ENCODE measurements at regions not wholly inside any gene's neighbourhood (a gene's known extent, or its start where the extent isn't known, plus 50 kb on each side); places are given as distances from the start of the nearest gene placed in this dataset.
A peak's percentile ranks its signal among the peaks of the same experiment; 100 is the strongest.
"Not testable (repeated sequence)": the region's sequence is repeated elsewhere in the genome, so short reads cannot be mapped to it uniquely, and the experiment has no call there.

- peak; percentile 33 to 72 (median 56) for DNase-seq
These were observed 1493.1 kb upstream of the FLRT2 start for GRCh38 chr14:84036840-84037239.

GRCh38 chr14:84037593-84037992, 1492.4 kb upstream of the FLRT2 start:
- DNase-seq: no peak

GRCh38 chr14:84040101-84040500, 1489.8 kb upstream of the FLRT2 start:
- no peak for DNase-seq

GRCh38 chr14:84041421-84041820, 1488.5 kb upstream of the FLRT2 start:
- DNase-seq: no peak

- DNase-seq: no peak
These were observed 1487.0 kb upstream of the FLRT2 start for GRCh38 chr14:84042992-84043391.

GRCh38 chr14:84064316-84065125, 1465.4 kb upstream of the FLRT2 start:
- no peak for DNase-seq

- peak in 1 of 4 experiments; percentile 10 for DNase-seq
These were observed 1464.1 kb upstream of the FLRT2 start for GRCh38 chr14:84065811-84066210.

GRCh38 chr14:84068288-84068687, 1461.7 kb upstream of the FLRT2 start:
- DNase-seq: no peak

GRCh38 chr14:84071061-84071460, 1458.9 kb upstream of the FLRT2 start:
- no peak for DNase-seq

- no peak for DNase-seq
These were observed 1455.3 kb upstream of the FLRT2 start for GRCh38 chr14:84074626-84075025.

- DNase-seq: no peak
These were observed 1449.0 kb upstream of the FLRT2 start for GRCh38 chr14:84080944-84081343.

- DNase-seq: no peak
These were observed 1445.8 kb upstream of the FLRT2 start for GRCh38 chr14:84084056-84084630.

GRCh38 chr14:84085493-84085892, 1444.5 kb upstream of the FLRT2 start:
- no peak for DNase-seq

GRCh38 chr14:84086714-84087113, 1443.2 kb upstream of the FLRT2 start:
- no peak for DNase-seq

- no peak for DNase-seq
These were observed 1441.9 kb upstream of the FLRT2 start for GRCh38 chr14:84087986-84088531.

- no peak for DNase-seq
These were observed 1439.1 kb upstream of the FLRT2 start for GRCh38 chr14:84090837-84091236.

- DNase-seq: no peak
These were observed 1434.3 kb upstream of the FLRT2 start for GRCh38 chr14:84095681-84096080.

GRCh38 chr14:84098261-84098660, 1431.7 kb upstream of the FLRT2 start:
- DNase-seq: no peak

- DNase-seq: not testable (repeated sequence)
These were observed 1430.4 kb upstream of the FLRT2 start for GRCh38 chr14:84099560-84099959.

- no peak for DNase-seq
These were observed 1422.1 kb upstream of the FLRT2 start for GRCh38 chr14:84107835-84108343.

- no peak for DNase-seq
These were observed 1421.0 kb upstream of the FLRT2 start for GRCh38 chr14:84108746-84109457.

- no peak for DNase-seq
These were observed 1417.4 kb upstream of the FLRT2 start for GRCh38 chr14:84112589-84112988.

GRCh38 chr14:84125676-84126075, 1404.3 kb upstream of the FLRT2 start:
- no peak for DNase-seq

Data from suppressor macrophage (primary cell).